DOHH2 (cell line): ENCODE measurements at regions not wholly inside any gene's neighbourhood (a gene's known extent, or its start where the extent isn't known, plus 50 kb on each side); places are given as distances from the start of the nearest gene placed in this dataset.

Source experiments
- H3F3A ChIP-seq: fragments of 200-600 bp; sonication (generic), shearing (Covaris generic); 2 replicates; pipeline ENCODE4 v1.6.0; 2016; ENCODE audit warnings: antibody characterized with exemption, mild to moderate bottlenecking; ENCODE audit not compliant: control insufficient read depth, insufficient read depth
- H3K27ac ChIP-seq: fragments of 200-600 bp; sonication (generic); 2 replicates; pipeline ENCODE4 v1.5.1; 2014; ENCODE audit warnings: low read depth, mild to moderate bottlenecking, low read length, moderate library complexity
- H3K27me3 ChIP-seq: fragments of 200-600 bp; sonication (generic); 2 replicates; pipeline ENCODE4 v1.6.1; 2014; ENCODE audit warnings: mild to moderate bottlenecking, low read length, mixed read lengths; ENCODE audit not compliant: control insufficient read depth
- H3K36me3 ChIP-seq: fragments of 200-600 bp; sonication (generic); 2 replicates; pipeline ENCODE4 v1.6.1; 2014; ENCODE audit warnings: mild to moderate bottlenecking, low read length, moderate library complexity, mixed read lengths; ENCODE audit not compliant: control insufficient read depth
- H3K4me1 ChIP-seq: fragments of 200-600 bp; sonication (generic); 2 replicates; pipeline ENCODE4 v1.6.1; 2014; ENCODE audit warnings: mild to moderate bottlenecking, low read length, mixed read lengths; ENCODE audit not compliant: control insufficient read depth
- H3K4me2 ChIP-seq: fragments of 200-600 bp; sonication (generic); 2 replicates; pipeline ENCODE4 v1.6.0; 2014; ENCODE audit warnings: mild to moderate bottlenecking, low read length, moderate library complexity
- H3K4me3 ChIP-seq: fragments of 200-600 bp; sonication (generic); 2 replicates; pipeline ENCODE4 v1.5.1; 2014; ENCODE audit warnings: mild to moderate bottlenecking, low read length, mixed read lengths
- H3K79me2 ChIP-seq: fragments of 200-600 bp; sonication (generic); 2 replicates; pipeline ENCODE4 v1.6.1; 2014; ENCODE audit warnings: mild to moderate bottlenecking, low read length, mixed read lengths; ENCODE audit not compliant: control insufficient read depth
- H3K9me2 ChIP-seq: fragments of 200-600 bp; sonication (generic); replicated peaks from 2 replicates; pipeline ENCODE4 v1.6.1; 2014; ENCODE audit warnings: mild to moderate bottlenecking, low read length, mixed read lengths; ENCODE audit not compliant: control insufficient read depth
- H3K9me3 ChIP-seq: fragments of 200-600 bp; sonication (generic); 2 replicates; pipeline ENCODE4 v1.6.1; 2014; ENCODE audit warnings: antibody characterized with exemption, low read length, mixed read lengths; ENCODE audit not compliant: control insufficient read depth, insufficient read depth
- H4K20me1 ChIP-seq: fragments of 200-600 bp; sonication (generic); 2 replicates; pipeline ENCODE4 v1.6.0; 2014; ENCODE audit warnings: low read depth, mild to moderate bottlenecking, antibody characterized with exemption, low read length, moderate library complexity; ENCODE audit not compliant: control insufficient read depth, insufficient read depth
- CTCF ChIP-seq: fragments of 200-600 bp; sonication (generic); IDR thresholded peaks from one replicate; pipeline ENCODE4 v1.5.1; 2014; ENCODE audit warnings: antibody characterized with exemption, mild to moderate bottlenecking, low read depth, low read length; ENCODE audit not compliant: poor library complexity, severe bottlenecking
- EZH2phosphoT487 ChIP-seq: fragments of 200-600 bp; sonication (generic); IDR thresholded peaks from 2 replicates; pipeline ENCODE4 v1.6.1; 2017; ENCODE audit warnings: borderline replicate concordance, mild to moderate bottlenecking, antibody characterized with exemption, low read length, moderate library complexity, mixed read lengths

DNA sequence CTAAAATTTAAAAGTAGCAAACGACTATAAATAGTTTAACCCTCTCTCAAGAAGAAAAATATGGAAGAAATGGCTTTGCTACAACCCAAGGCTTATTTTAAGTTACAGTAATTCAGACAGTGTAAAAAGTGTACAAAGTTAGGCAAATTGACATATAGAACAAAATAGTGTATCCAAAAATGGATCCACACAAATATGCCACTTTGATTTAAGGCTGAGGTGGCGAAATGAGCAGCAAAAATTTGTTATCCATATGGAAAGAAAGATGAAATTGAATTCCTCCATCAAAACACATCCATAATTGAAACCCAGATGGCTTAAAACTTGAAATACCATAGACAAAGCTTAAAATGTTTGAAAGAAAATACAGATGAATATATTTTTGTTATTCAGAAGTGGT, 540.8 kb downstream of the BRINP3 start:
- Histone ChIP-seq H3K79me2 (no peaks in the 10 kb centered on the region), H3F3A (no peaks in the 10 kb centered on the region), H3K4me2 (no peak overlapping the region), H3K4me1 (no peaks in the 10 kb centered on the region), H3K36me3 (no peaks in the 10 kb centered on the region), H3K27me3 (no peaks in the 10 kb centered on the region), H4K20me1 (no peaks in the 10 kb centered on the region), H3K27ac (no peak overlapping the region), H3K9me2 (no peaks in the 10 kb centered on the region), H3K4me3 (no peak overlapping the region), H3K9me3 (no peaks in the 10 kb centered on the region)
- TF ChIP-seq EZH2phosphoT487: no peak
- TF ChIP-seq CTCF: no peak

GRCh38 chr1:189939967-189940366, 537.7 kb downstream of the BRINP3 start:
- no peaks in the 10 kb centered on the region for H3F3A ChIP-seq
- no peaks in the 10 kb centered on the region for H3K9me2 ChIP-seq
- H3K36me3 ChIP-seq: no peaks in the 10 kb centered on the region
- H4K20me1 ChIP-seq: no peaks in the 10 kb centered on the region
- H3K4me3 ChIP-seq: no peak overlapping the region
- H3K27ac ChIP-seq: no peak overlapping the region
- no peak for TF ChIP-seq CTCF
- no peak for TF ChIP-seq EZH2phosphoT487
- H3K27me3 ChIP-seq: no peaks in the 10 kb centered on the region
- H3K79me2 ChIP-seq: no peaks in the 10 kb centered on the region
- H3K9me3 ChIP-seq: no peaks in the 10 kb centered on the region
- no peak overlapping the region for H3K4me2 ChIP-seq
- no peaks in the 10 kb centered on the region for H3K4me1 ChIP-seq

- Histone ChIP-seq H3K9me3 (no peaks in the 10 kb centered on the region), H3K4me2 (no peak overlapping the region), H3K79me2 (no peaks in the 10 kb centered on the region), H4K20me1 (no peaks in the 10 kb centered on the region), H3K4me3 (no peak overlapping the region), H3K9me2 (no peaks in the 10 kb centered on the region), H3K27ac (no peak overlapping the region), H3K36me3 (no peaks in the 10 kb centered on the region), H3F3A (no peaks in the 10 kb centered on the region), H3K27me3 (no peaks in the 10 kb centered on the region), H3K4me1 (no peaks in the 10 kb centered on the region)
- no peak for TF ChIP-seq EZH2phosphoT487
- TF ChIP-seq CTCF: no peak
These were observed 535.7 kb downstream of the BRINP3 start for GRCh38 chr1:189941922-189942321.

DNA sequence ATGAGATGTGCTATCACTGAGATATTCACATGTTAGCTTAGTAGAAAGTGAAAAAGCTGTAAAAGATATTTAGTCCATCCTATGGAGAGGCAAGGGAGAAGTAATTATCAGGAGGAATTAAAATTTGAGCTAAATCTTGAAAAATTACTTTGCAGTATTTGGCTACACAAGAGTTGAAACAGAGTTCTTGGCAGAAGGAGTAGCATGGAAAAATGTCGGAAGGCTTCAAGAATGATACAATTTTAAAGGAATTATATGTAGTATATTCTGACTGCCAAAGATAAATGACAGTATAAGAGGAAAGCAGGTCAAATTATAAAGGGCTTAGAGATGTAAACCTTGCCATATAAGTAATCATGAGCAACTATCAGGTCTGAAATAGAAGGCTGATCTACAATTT, 518.9 kb downstream of the BRINP3 start:
- H3K4me3 ChIP-seq: no peak overlapping the region
- no peak for TF ChIP-seq CTCF
- no peak for TF ChIP-seq EZH2phosphoT487

More for the DNA sequence above, 518.9 kb downstream of the BRINP3 start:
- no peaks in the 10 kb centered on the region for H3F3A ChIP-seq
- H3K27ac ChIP-seq: no peak overlapping the region
- H3K27me3 ChIP-seq: no peaks in the 10 kb centered on the region
- H3K79me2 ChIP-seq: no peaks in the 10 kb centered on the region
- no peaks in the 10 kb centered on the region for H3K9me2 ChIP-seq
- no peaks in the 10 kb centered on the region for H3K4me1 ChIP-seq
- no peak overlapping the region for H3K4me2 ChIP-seq
- no peaks in the 10 kb centered on the region for H3K36me3 ChIP-seq
- no peaks in the 10 kb centered on the region for H4K20me1 ChIP-seq
- no peaks in the 10 kb centered on the region for H3K9me3 ChIP-seq
